Epithelial cell of proximal tubule (primary cell): ENCODE measurements at regions not wholly inside any gene's neighbourhood (a gene's known extent, or its start where the extent isn't known, plus 50 kb on each side); places are given as distances from the start of the nearest gene placed in this dataset.

ENCODE experiments used
- DNase-seq: peaks from one replicate; pipeline ENCODE4 v3.0.0-alpha.2; 2011; ENCODE audit warnings: low read depth
- H3K4me3 ChIP-seq: 2 replicates; pipeline ENCODE4 v1.5.1; 2011; ENCODE audit warnings: low read depth, mild to moderate bottlenecking, low read length
- TF ChIP-seq, protein P1 (sequence below): conservative IDR thresholded peaks from 2 replicates; pipeline ENCODE4 v1.5.1; 2012; ENCODE audit warnings: low read depth, mild to moderate bottlenecking, low read length

DNA sequence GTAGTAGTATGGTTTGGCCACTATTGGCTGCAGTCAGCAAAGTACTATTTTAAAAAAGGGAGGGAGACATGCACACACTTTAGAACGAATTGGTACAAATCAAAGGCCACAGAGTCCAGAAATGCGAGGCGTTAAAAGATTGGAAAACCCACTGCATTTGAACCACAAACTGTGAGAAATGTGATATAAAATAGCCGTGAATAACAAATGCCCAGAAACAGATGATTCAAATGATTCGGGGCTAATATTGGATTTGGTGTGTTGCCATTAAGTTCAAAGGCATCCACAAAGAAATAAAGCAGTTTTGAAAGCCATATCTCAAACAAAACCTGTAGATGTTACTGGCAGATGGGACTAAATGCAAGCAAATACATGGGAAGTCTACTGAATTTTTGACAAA is 140.9 kb upstream of the HMHB1 start:
- no peak overlapping the region for H3K4me3 ChIP-seq
- TF ChIP-seq, protein P1, sequence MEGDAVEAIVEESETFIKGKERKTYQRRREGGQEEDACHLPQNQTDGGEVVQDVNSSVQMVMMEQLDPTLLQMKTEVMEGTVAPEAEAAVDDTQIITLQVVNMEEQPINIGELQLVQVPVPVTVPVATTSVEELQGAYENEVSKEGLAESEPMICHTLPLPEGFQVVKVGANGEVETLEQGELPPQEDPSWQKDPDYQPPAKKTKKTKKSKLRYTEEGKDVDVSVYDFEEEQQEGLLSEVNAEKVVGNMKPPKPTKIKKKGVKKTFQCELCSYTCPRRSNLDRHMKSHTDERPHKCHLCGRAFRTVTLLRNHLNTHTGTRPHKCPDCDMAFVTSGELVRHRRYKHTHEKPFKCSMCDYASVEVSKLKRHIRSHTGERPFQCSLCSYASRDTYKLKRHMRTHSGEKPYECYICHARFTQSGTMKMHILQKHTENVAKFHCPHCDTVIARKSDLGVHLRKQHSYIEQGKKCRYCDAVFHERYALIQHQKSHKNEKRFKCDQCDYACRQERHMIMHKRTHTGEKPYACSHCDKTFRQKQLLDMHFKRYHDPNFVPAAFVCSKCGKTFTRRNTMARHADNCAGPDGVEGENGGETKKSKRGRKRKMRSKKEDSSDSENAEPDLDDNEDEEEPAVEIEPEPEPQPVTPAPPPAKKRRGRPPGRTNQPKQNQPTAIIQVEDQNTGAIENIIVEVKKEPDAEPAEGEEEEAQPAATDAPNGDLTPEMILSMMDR = no peak
- no peak for DNase-seq

DNA sequence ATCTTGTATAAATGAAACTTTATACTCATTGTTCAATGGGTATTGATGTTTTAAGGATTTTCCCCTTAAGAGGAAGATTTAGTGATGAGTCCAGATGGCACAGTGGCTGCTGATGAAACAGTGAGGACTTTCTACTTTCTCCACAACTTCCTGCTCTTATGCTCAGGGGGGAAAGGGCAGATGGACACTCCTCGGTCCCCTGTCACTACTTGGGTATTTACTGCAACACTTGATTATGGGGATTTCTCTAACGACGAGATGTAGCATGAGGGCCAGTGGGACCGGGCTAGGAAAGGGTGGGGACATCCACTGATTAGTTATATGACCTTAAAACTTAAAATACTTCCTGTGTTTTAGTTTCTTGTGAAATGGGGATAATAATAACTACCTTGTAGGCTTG is 146.1 kb upstream of the HMHB1 start:
- DNase-seq = no peak
- no peak overlapping the region for H3K4me3 ChIP-seq
- TF ChIP-seq, protein P1 = no peak

DNA sequence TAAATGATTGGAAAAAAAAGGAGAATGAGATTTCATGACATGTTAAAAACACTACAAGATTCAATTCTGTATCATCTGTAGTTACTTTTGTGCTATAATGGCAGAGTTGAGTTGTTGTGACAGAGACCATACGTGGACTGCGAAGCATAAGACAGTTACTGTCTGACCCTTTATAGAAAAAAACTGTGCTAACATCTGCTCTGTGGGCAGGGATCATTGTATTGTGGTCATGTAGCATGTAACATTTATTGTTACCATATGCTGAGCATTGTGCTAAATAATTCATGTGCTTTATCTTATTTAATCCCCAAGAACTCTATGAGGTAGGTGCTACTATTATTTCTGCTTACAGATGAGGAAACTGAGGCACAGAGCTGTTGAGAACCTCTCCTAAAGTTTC is 147.3 kb upstream of the HMHB1 start:
- H3K4me3 ChIP-seq = no peak overlapping the region
- TF ChIP-seq, protein P1 = no peak
- DNase-seq = no peak

DNA sequence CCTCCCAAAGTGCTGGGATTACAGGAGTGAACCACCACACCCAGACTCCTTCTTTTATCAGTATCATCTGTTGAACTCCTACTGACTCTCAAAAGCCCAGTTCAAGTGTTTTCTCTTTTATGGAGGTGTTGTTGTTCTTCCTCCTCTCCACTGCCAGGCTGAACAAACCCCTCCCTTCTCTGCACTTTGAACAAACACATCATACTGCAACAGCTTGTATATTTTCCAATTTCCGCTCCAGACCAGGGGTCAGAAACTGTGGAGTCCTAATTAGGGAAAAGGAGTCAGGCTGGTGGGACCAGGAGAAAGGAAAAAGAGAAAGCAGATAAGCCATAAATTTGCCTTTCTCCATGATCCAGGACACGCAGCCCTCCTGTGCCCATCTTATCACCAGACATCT is 148.1 kb upstream of the HMHB1 start:
- no peak for DNase-seq
- TF ChIP-seq, protein P1 = no peak
- no peak overlapping the region for H3K4me3 ChIP-seq

DNA sequence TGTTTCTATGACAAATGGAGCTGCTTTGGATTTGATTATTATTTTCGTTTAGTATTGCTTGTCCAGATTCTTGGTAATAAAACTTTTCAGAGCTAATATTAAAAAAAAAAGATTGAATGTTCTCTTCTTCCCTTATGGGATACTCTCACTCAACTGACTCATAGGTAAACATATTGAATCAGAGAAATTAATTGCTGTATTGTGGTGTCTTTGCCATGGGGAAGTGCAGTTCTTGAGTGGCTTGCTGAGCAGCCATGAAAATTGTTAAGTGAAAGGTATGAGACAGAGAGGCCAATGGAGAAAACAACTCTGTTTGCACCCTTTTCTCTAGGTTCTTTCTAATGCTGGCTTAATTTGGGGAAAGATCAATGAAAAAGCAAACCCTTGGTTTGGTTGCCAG is 149.9 kb upstream of the HMHB1 start:
- no peak for DNase-seq
- TF ChIP-seq, protein P1 = no peak
- no peak overlapping the region for H3K4me3 ChIP-seq

DNA sequence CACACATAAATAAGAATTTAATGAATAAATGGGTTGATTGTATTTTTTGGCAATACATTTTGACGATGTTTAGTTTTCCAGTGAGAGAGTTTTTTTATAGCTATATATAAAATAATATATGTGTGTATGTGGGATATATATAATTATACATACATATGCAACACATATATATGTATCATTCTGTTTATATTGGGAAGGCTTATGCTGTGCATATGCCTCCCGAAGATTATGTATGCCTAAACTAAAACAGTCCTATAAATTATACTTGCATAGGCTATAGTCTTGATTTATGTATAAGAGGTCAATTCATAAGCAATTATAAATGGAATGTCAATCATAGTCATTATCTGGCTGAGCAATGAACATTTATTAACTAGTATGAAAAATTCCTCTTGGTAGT is 151.3 kb upstream of the HMHB1 start:
- no peak for DNase-seq
- TF ChIP-seq, protein P1 = no peak
- no peak overlapping the region for H3K4me3 ChIP-seq

DNA sequence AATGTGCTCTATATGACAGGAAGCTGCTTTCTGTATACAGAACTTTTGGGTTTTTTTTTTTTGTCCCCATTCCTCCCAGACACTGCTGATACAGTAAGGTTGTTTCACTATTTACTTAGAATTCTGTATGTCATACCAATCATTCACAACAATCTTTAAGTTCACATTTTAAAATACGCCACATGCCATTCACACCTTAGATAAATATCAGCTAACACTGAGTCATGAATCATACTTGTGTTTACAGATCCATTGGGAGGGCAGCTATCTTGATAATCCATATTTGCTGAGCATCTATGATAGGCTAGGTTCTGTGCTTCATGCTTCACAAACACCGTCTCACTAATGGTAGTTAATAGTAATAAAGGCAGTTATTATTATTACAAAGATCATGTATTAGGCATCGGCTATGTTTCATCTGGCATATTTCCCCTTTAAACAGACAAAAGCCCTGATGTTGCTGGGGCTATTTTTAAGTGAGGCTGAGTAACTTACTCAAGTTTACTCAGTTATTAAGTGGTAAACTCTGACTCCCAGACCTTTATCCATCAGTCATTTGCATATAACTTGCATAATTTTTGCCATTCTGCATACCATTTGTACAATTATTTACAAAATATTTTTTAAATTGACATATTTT is 152.2 kb upstream of the HMHB1 start:
- DNase-seq = no peak
- TF ChIP-seq, protein P1 = no peak
- H3K4me3 ChIP-seq = no peak overlapping the region
